ENCODE measurements at regions not wholly inside any gene's neighbourhood (a gene's known extent, or its start where the extent isn't known, plus 50 kb on each side); places are given as distances from the start of the nearest gene placed in this dataset.

- TF ChIP-seq CTCF (IDR thresholded peaks at IDR 0.05) (no peak), ZFX (IDR thresholded peaks at IDR 0.05; ENCODE audit: borderline replicate concordance) (no peak)
Observed at GRCh38 chr3:164459521-164460151, 618.7 kb downstream of the SI start.
